H1 (cell line): ENCODE measurements at regions not wholly inside any gene's neighbourhood (a gene's known extent, or its start where the extent isn't known, plus 50 kb on each side); places are given as distances from the start of the nearest gene placed in this dataset.

Experiments
- CTCF ChIA-PET: fragments of 300-600 bp; sonication (Branson Sonifier 250); formaldehyde crosslinking; loops from one replicate; lab custom pipeline; 2021; ENCODE audit not compliant: partially characterized antibody; lab: Charles Lee
- POLR2A ChIA-PET: fragments of 300-600 bp; sonication (Branson Sonifier 250); formaldehyde crosslinking; loops from one replicate; lab custom pipeline; 2021; ENCODE audit warnings: inconsistent platforms; ENCODE audit not compliant: partially characterized antibody; lab: Charles Lee
- DNase-seq, 2 experiments: peaks; one replicate each; pipeline versions ENCODE4 v3.0.0 to v3.0.0-alpha.2; 2010 to 2022; ENCODE audit warnings: low spot score in 2 of 2, low read depth in 1 of 2, mixed read lengths in 1 of 2
- FAIRE-seq: peaks from 2 replicates; lab custom pipeline; 2011; peaks lifted over from hg19 to GRCh38; lab: Jason Lieb, UNC
- H2AFZ ChIP-seq: 2 replicates; pipeline ENCODE4 v1.8.1; 2012; ENCODE audit warnings: low read length, inconsistent platforms
- H2AK5ac ChIP-seq: 2 replicates; pipeline ENCODE4 v1.6.1; 2013; ENCODE audit warnings: low read depth, low read length
- H2BK120ac ChIP-seq: replicated peaks from 2 replicates; pipeline ENCODE3; 2013; ENCODE audit warnings: low read depth, low read length, inconsistent platforms
- H2BK12ac ChIP-seq: 2 replicates; pipeline ENCODE4 v1.6.1; 2013; ENCODE audit warnings: low read depth, low read length
- H2BK15ac ChIP-seq: 2 replicates; pipeline ENCODE4 v1.6.1; 2013; ENCODE audit warnings: low read length
- H2BK20ac ChIP-seq: 2 replicates; pipeline ENCODE4 v1.6.1; 2013; ENCODE audit warnings: low read length
- H2BK5ac ChIP-seq: 2 replicates; pipeline ENCODE4 v1.6.1; 2013; ENCODE audit warnings: low read depth, low read length
- H3K14ac ChIP-seq: 2 replicates; pipeline ENCODE4 v1.6.1; 2013; ENCODE audit warnings: inconsistent platforms; ENCODE audit not compliant: insufficient read length
- H3K18ac ChIP-seq: 2 replicates; pipeline ENCODE4 v1.6.1; 2013; ENCODE audit warnings: low read length; ENCODE audit errors: extremely low read depth
- H3K23ac ChIP-seq: 2 replicates; pipeline ENCODE4 v1.6.1; 2013; ENCODE audit warnings: inconsistent platforms; ENCODE audit not compliant: insufficient read length
- H3K23me2 ChIP-seq: 2 replicates; pipeline ENCODE4 v1.6.1; 2013; ENCODE audit warnings: low read depth, low read length
- H3K27ac ChIP-seq: 2 replicates; pipeline ENCODE4 v1.6.1; 2011; ENCODE audit warnings: low read depth, low read length, inconsistent platforms
- H3K27me3 ChIP-seq, 4 experiments: replicated peaks in 1 of 4; 1 replicate in 1 of 4; 2 replicates in 3 of 4; pipeline versions ENCODE4 v1.6.1 to v1.8.1; 2011 to 2013; ENCODE audit warnings: low read length in 3 of 4, mild to moderate bottlenecking in 3 of 4, inconsistent platforms in 2 of 4, mixed read lengths in 2 of 4, moderate library complexity in 1 of 4; ENCODE audit not compliant: control insufficient read depth in 3 of 4, insufficient read depth in 3 of 4; ENCODE audit errors: extremely low read depth in 1 of 4
- H3K36me3 ChIP-seq, 4 experiments: 2 replicates each; pipeline versions ENCODE4 v1.6.1 to v1.8.1; 2011 to 2013; ENCODE audit warnings: mild to moderate bottlenecking in 4 of 4, low read length in 3 of 4, moderate library complexity in 2 of 4, control low read depth in 1 of 4, inconsistent platforms in 1 of 4; ENCODE audit not compliant: insufficient read depth in 4 of 4, control insufficient read depth in 2 of 4
- H3K4ac ChIP-seq: replicated peaks from 2 replicates; pipeline ENCODE3; 2013; ENCODE audit warnings: low read length, low read depth, mixed read lengths, inconsistent platforms; ENCODE audit not compliant: insufficient read length
- H3K4me1 ChIP-seq, 4 experiments: replicated peaks in 1 of 4; 1 replicate in 1 of 4; 2 replicates in 3 of 4; pipeline versions ENCODE4 v1.6.1 to v1.8.1; 2011 to 2013; ENCODE audit warnings: low read length in 3 of 4, inconsistent platforms in 2 of 4, mixed read lengths in 1 of 4; ENCODE audit not compliant: insufficient read depth in 4 of 4, control insufficient read depth in 3 of 4
- H3K4me2 ChIP-seq, 2 experiments: 2 replicates each; pipeline versions ENCODE4 v1.6.1 to v1.8.1; 2011 to 2013; ENCODE audit warnings: low read depth in 2 of 2, low read length in 2 of 2, control low read depth in 1 of 2, inconsistent platforms in 1 of 2, mild to moderate bottlenecking in 1 of 2; ENCODE audit not compliant: insufficient read depth in 1 of 2
- H3K4me3 ChIP-seq, 4 experiments: fragments of 200-600, 300-600 bp in 1 of 4; sonication (generic), shearing (Covaris generic), sonication (Bioruptor Twin) in 1 of 4; 2 replicates each; pipeline versions ENCODE4 v1.5.1 to v1.8.1; 2011 to 2016; ENCODE audit warnings: low read length in 4 of 4, low read depth in 3 of 4, control low read depth in 2 of 4, inconsistent platforms in 2 of 4, mild to moderate bottlenecking in 2 of 4, mixed read lengths in 1 of 4, moderate library complexity in 1 of 4; ENCODE audit not compliant: insufficient read depth in 2 of 4; ENCODE audit errors: extremely low read depth in 1 of 4
- H3K56ac ChIP-seq: replicated peaks from 2 replicates; pipeline ENCODE3; 2013; ENCODE audit warnings: low read depth, mild to moderate bottlenecking, mixed read lengths, low read length, inconsistent platforms; ENCODE audit not compliant: insufficient read length
- H3K79me1 ChIP-seq: 2 replicates; pipeline ENCODE4 v1.6.1; 2013; ENCODE audit warnings: low read depth, low read length, control low read depth
- H3K79me2 ChIP-seq, 2 experiments: 2 replicates each; pipeline versions ENCODE4 v1.6.1 to v1.8.1; 2012 to 2013; ENCODE audit warnings: low read length in 2 of 2, mild to moderate bottlenecking in 2 of 2, inconsistent platforms in 1 of 2; ENCODE audit not compliant: insufficient read depth in 2 of 2, control insufficient read depth in 1 of 2
- H3K9ac ChIP-seq, 4 experiments: replicated peaks in 1 of 4; 1 replicate in 1 of 4; 2 replicates in 3 of 4; pipeline versions ENCODE4 v1.6.1 to v1.8.1; 2011 to 2013; ENCODE audit warnings: low read depth in 3 of 4, low read length in 3 of 4, control low read depth in 2 of 4, mild to moderate bottlenecking in 2 of 4, moderate library complexity in 2 of 4, inconsistent platforms in 1 of 4; ENCODE audit errors: extremely low read depth in 1 of 4
- H3K9me3 ChIP-seq, 2 experiments: 2 replicates each; pipeline versions ENCODE4 v1.6.1 to v1.8.1; 2012 to 2013; ENCODE audit warnings: mild to moderate bottlenecking in 2 of 2, moderate library complexity in 2 of 2, control low read depth in 1 of 2, inconsistent platforms in 1 of 2, low read depth in 1 of 2, low read length in 1 of 2, mixed read lengths in 1 of 2; ENCODE audit not compliant: insufficient read depth in 2 of 2
- H4K20me1 ChIP-seq, 2 experiments: replicated peaks in 1 of 2; 2 replicates each; pipeline versions ENCODE3 to v1.8.1; 2011 to 2013; ENCODE audit warnings: inconsistent platforms in 2 of 2, low read length in 2 of 2, mild to moderate bottlenecking in 1 of 2; ENCODE audit not compliant: insufficient read depth in 2 of 2, control insufficient read depth in 1 of 2
- H4K5ac ChIP-seq: 2 replicates; pipeline ENCODE4 v1.6.1; 2013; ENCODE audit warnings: low read length, low read depth, mixed read lengths, inconsistent platforms; ENCODE audit not compliant: insufficient read length
- H4K8ac ChIP-seq: 2 replicates; pipeline ENCODE4 v1.8.0; 2013; ENCODE audit warnings: mild to moderate bottlenecking, moderate library complexity, low read length, inconsistent platforms; ENCODE audit not compliant: insufficient read depth; ENCODE audit errors: extremely low read depth
- H4K91ac ChIP-seq: replicated peaks from 2 replicates; pipeline ENCODE3; 2013; ENCODE audit warnings: low read length, mixed read lengths, inconsistent platforms; ENCODE audit not compliant: insufficient read length
- EZH2 ChIP-seq: fragments of 200-600 bp; sonication (generic); IDR thresholded peaks from 2 replicates; pipeline ENCODE4 v1.7.1; 2012; ENCODE audit warnings: low read depth, mild to moderate bottlenecking, moderate library complexity, low read length, inconsistent platforms; ENCODE audit not compliant: severe bottlenecking
- POU5F1 ChIP-seq: IDR thresholded peaks from 2 replicates; pipeline ENCODE4 v1.6.1; 2011; ENCODE audit warnings: low read depth, mild to moderate bottlenecking, low read length, moderate library complexity
- TBP ChIP-seq: IDR thresholded peaks from 2 replicates; pipeline ENCODE4 v1.6.1; 2011; ENCODE audit warnings: low read depth, low read length, improper control_type of control experiment
- whole genome bisulfite sequencing, 2 experiments: shearing (Covaris generic) in 1 of 2; methylation state at CpG; one replicate each; pipeline versions ENCODE4 v1.1.6 to v1.1.7; 2013 to 2015; ENCODE audit warnings: low lambda C conversion rate in 2 of 2, mixed read lengths in 2 of 2, inconsistent platforms in 1 of 2, low coverage in 1 of 2, missing lambda C conversion rate in 1 of 2; ENCODE audit not compliant: insufficient replicate concordance in 2 of 2, insufficient coverage in 1 of 2, insufficient read length in 1 of 2; ENCODE audit errors: extremely low coverage in 1 of 2, missing lambda C conversion rate in 1 of 2; 5-methylcytosine and 5-hydroxymethylcytosine counted together

GRCh38 chr7:119733127-119733879 lies 539.7 kb upstream of the KCND2 start:
- no peak overlapping the region for H2BK120ac ChIP-seq
- no peak overlapping the region for H3K4me2 ChIP-seq
- H3K79me2 ChIP-seq: no peaks in the 10 kb centered on the region
- H2AK5ac ChIP-seq: no peak overlapping the region
- H2BK15ac ChIP-seq: no peak overlapping the region
- H2BK12ac ChIP-seq: no peak overlapping the region
- H2AFZ ChIP-seq: no peak overlapping the region
- H3K4me3 ChIP-seq: no peak overlapping the region
- 96% methylated on average over 4 of the region's 4 CpGs; no CpG with 5 or more reads in 1 of the 2 experiments for WGBS, 2 experiments
- FAIRE-seq (no peak), DNase-seq (no peak)
- H3K23ac ChIP-seq: no peak overlapping the region
- H3K56ac ChIP-seq: no peak overlapping the region
- ChIA-PET CTCF (no interaction called here), POLR2A (no interaction called here)
- TF ChIP-seq TBP: no peak
- TF ChIP-seq POU5F1: no peak
- no peak for TF ChIP-seq EZH2
- H3K4ac ChIP-seq: no peak overlapping the region
- H4K91ac ChIP-seq: no peak overlapping the region
- H3K27me3 ChIP-seq: no peaks in the 10 kb centered on the region
- no peak overlapping the region for H2BK5ac ChIP-seq
- no peaks in the 10 kb centered on the region for H3K36me3 ChIP-seq
- no peak overlapping the region for H4K8ac ChIP-seq
- H3K23me2 ChIP-seq: no peaks in the 10 kb centered on the region
- no peak overlapping the region for H4K5ac ChIP-seq
- no peaks in the 10 kb centered on the region for H3K9me3 ChIP-seq
- no peaks in the 10 kb centered on the region for H3K79me1 ChIP-seq
- no peak overlapping the region for H3K14ac ChIP-seq
- no peak overlapping the region for H3K18ac ChIP-seq
- no peak overlapping the region for H3K27ac ChIP-seq
- H4K20me1 ChIP-seq: no peaks in the 10 kb centered on the region
- H3K4me1 ChIP-seq: no peaks in the 10 kb centered on the region
- no peak overlapping the region for H2BK20ac ChIP-seq
- no peak overlapping the region for H3K9ac ChIP-seq
